WTC11 (cell line): ENCODE measurements at regions not wholly inside any gene's neighbourhood (a gene's known extent, or its start where the extent isn't known, plus 50 kb on each side); places are given as distances from the start of the nearest gene placed in this dataset.

Source experiments
- ATAC-seq: fragments of 200-7000 bp; cut with Tn5 transposase; 2 replicates; pipeline ENCODE4 v1.10.0; 2021; ENCODE audit warnings: mild to moderate bottlenecking, moderate library complexity
- CTCF ChIA-PET: fragments of 300-600 bp; sonication (Branson Sonifier 250); formaldehyde crosslinking; loops from one replicate; lab custom pipeline; 2021; ENCODE audit warnings: antibody characterized with exemption; lab: Charles Lee
- POLR2A ChIA-PET: fragments of 350-600 bp; sonication (Branson Sonifier 250); formaldehyde crosslinking; loops from one replicate; lab custom pipeline; 2021; ENCODE audit warnings: antibody characterized with exemption; lab: Charles Lee
- DNase-seq: peaks from one replicate; pipeline ENCODE4 v3.0.0; 2021; ENCODE audit warnings: low spot score
- H3K27ac Mint-ChIP-seq: 2 replicates; pipeline ENCODE4 v1.8.0; 2021; ENCODE audit warnings: mixed read lengths
- H3K27me3 Mint-ChIP-seq: 2 replicates; pipeline ENCODE4 v1.8.0; 2021; ENCODE audit warnings: low read depth, mild to moderate bottlenecking, moderate library complexity, mixed read lengths
- H3K36me3 Mint-ChIP-seq: 2 replicates; pipeline ENCODE4 v1.8.0; 2021; ENCODE audit warnings: mixed read lengths
- H3K4me1 Mint-ChIP-seq: 2 replicates; pipeline ENCODE4 v1.8.0; 2022; ENCODE audit warnings: mixed read lengths
- H3K4me3 Mint-ChIP-seq: 2 replicates; pipeline ENCODE4 v1.8.0; 2021; ENCODE audit warnings: mild to moderate bottlenecking, moderate library complexity, mixed read lengths
- H3K9me3 Mint-ChIP-seq: 2 replicates; pipeline ENCODE4 v1.8.0; 2021; ENCODE audit warnings: mixed read lengths
- ATF1 ChIP-seq: sonication (generic); formaldehyde crosslinking; IDR thresholded peaks from 2 replicates; pipeline ENCODE4 v1.8.1; 2023; ENCODE audit warnings: mild to moderate bottlenecking, moderate library complexity, missing genetic modification reagents
- ELF4 ChIP-seq: sonication (generic); formaldehyde crosslinking; IDR thresholded peaks from 2 replicates; pipeline ENCODE4 v1.8.1; 2022; ENCODE audit warnings: low read depth, mild to moderate bottlenecking, moderate library complexity, missing genetic modification reagents
- FOXK1 ChIP-seq: sonication (generic); formaldehyde crosslinking; IDR thresholded peaks from 2 replicates; pipeline ENCODE4 v1.8.0; 2022; ENCODE audit warnings: mild to moderate bottlenecking, moderate library complexity, missing genetic modification reagents
- GABPB1 ChIP-seq: sonication (generic); formaldehyde crosslinking; IDR thresholded peaks from 2 replicates; pipeline ENCODE4 v1.8.1; 2023; ENCODE audit warnings: mild to moderate bottlenecking, missing genetic modification reagents
- GTF2I ChIP-seq: fragments of 250-450 bp; sonication (Bioruptor Pico); conservative IDR thresholded peaks from 2 replicates; pipeline ENCODE4 v1.4.0; 2021; ENCODE audit warnings: mild to moderate bottlenecking
- IRF2 ChIP-seq: sonication (generic); formaldehyde crosslinking; IDR thresholded peaks from 2 replicates; pipeline ENCODE4 v1.8.0; 2022; ENCODE audit warnings: low read depth, missing genetic modification reagents, borderline replicate concordance
- JAZF1 ChIP-seq: fragments of 250-450 bp; sonication (Bioruptor Pico); IDR thresholded peaks from 2 replicates; pipeline ENCODE4 v1.9.0; 2021; ENCODE audit warnings: moderate library complexity, mild to moderate bottlenecking, inconsistent platforms
- JUN ChIP-seq: sonication (generic); formaldehyde crosslinking; IDR thresholded peaks from 2 replicates; pipeline ENCODE4 v1.8.0; 2023; ENCODE audit warnings: mild to moderate bottlenecking, missing genetic modification reagents
- KAT7 ChIP-seq: sonication (generic); formaldehyde crosslinking; IDR thresholded peaks from 2 replicates; pipeline ENCODE4 v1.8.1; 2023; ENCODE audit warnings: missing genetic modification reagents, mild to moderate bottlenecking, borderline replicate concordance
- NFYB ChIP-seq: sonication (generic); formaldehyde crosslinking; conservative IDR thresholded peaks from 2 replicates; pipeline ENCODE4 v1.8.0; 2022; ENCODE audit warnings: low read depth, missing genetic modification reagents
- PREB ChIP-seq: sonication (generic); formaldehyde crosslinking; IDR thresholded peaks from 2 replicates; pipeline ENCODE4 v1.8.1; 2022; ENCODE audit warnings: mild to moderate bottlenecking, missing genetic modification reagents, moderate library complexity, borderline replicate concordance
- SOX15 ChIP-seq: fragments of 250-450 bp; sonication (Bioruptor Pico); IDR thresholded peaks from 2 replicates; pipeline ENCODE4 v1.9.0; 2021; ENCODE audit warnings: mild to moderate bottlenecking
- ZNF281 ChIP-seq: sonication (generic); formaldehyde crosslinking; IDR thresholded peaks from 2 replicates; pipeline ENCODE4 v1.8.0; 2023; ENCODE audit warnings: mild to moderate bottlenecking, missing genetic modification reagents
- ZNF423 ChIP-seq: fragments of 250-450 bp; sonication (Bioruptor Pico); IDR thresholded peaks from 2 replicates; pipeline ENCODE4 v2.1.2; 2022; ENCODE audit warnings: mild to moderate bottlenecking, moderate library complexity
- TF ChIP-seq, protein P1 (sequence below): sonication (generic); formaldehyde crosslinking; IDR thresholded peaks from 2 replicates; pipeline ENCODE4 v1.8.1; 2023; ENCODE audit warnings: mild to moderate bottlenecking, missing genetic modification reagents, borderline replicate concordance
- TF ChIP-seq, protein P2 (sequence below): sonication (generic); formaldehyde crosslinking; IDR thresholded peaks from 2 replicates; pipeline ENCODE4 v1.8.0; 2022; ENCODE audit warnings: mild to moderate bottlenecking, missing genetic modification reagents
- TF ChIP-seq, protein P3 (sequence below): sonication (generic); formaldehyde crosslinking; IDR thresholded peaks from 2 replicates; pipeline ENCODE4 v1.8.0; 2022; ENCODE audit warnings: missing genetic modification reagents
- TF ChIP-seq, protein P4 (sequence below): sonication (generic); formaldehyde crosslinking; IDR thresholded peaks from 2 replicates; pipeline ENCODE4 v1.8.0; 2022; ENCODE audit warnings: mild to moderate bottlenecking, missing genetic modification reagents

- TF ChIP-seq PREB (CRISPR knock-in tag): no peak
- TF ChIP-seq NFYB (CRISPR knock-in tag): no peak
- TF ChIP-seq GABPB1 (CRISPR knock-in tag): no peak
- TF ChIP-seq, protein P1, sequence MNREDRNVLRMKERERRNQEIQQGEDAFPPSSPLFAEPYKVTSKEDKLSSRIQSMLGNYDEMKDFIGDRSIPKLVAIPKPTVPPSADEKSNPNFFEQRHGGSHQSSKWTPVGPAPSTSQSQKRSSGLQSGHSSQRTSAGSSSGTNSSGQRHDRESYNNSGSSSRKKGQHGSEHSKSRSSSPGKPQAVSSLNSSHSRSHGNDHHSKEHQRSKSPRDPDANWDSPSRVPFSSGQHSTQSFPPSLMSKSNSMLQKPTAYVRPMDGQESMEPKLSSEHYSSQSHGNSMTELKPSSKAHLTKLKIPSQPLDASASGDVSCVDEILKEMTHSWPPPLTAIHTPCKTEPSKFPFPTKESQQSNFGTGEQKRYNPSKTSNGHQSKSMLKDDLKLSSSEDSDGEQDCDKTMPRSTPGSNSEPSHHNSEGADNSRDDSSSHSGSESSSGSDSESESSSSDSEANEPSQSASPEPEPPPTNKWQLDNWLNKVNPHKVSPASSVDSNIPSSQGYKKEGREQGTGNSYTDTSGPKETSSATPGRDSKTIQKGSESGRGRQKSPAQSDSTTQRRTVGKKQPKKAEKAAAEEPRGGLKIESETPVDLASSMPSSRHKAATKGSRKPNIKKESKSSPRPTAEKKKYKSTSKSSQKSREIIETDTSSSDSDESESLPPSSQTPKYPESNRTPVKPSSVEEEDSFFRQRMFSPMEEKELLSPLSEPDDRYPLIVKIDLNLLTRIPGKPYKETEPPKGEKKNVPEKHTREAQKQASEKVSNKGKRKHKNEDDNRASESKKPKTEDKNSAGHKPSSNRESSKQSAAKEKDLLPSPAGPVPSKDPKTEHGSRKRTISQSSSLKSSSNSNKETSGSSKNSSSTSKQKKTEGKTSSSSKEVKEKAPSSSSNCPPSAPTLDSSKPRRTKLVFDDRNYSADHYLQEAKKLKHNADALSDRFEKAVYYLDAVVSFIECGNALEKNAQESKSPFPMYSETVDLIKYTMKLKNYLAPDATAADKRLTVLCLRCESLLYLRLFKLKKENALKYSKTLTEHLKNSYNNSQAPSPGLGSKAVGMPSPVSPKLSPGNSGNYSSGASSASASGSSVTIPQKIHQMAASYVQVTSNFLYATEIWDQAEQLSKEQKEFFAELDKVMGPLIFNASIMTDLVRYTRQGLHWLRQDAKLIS (CRISPR knock-in tag): no peak
- TF ChIP-seq, protein P2, sequence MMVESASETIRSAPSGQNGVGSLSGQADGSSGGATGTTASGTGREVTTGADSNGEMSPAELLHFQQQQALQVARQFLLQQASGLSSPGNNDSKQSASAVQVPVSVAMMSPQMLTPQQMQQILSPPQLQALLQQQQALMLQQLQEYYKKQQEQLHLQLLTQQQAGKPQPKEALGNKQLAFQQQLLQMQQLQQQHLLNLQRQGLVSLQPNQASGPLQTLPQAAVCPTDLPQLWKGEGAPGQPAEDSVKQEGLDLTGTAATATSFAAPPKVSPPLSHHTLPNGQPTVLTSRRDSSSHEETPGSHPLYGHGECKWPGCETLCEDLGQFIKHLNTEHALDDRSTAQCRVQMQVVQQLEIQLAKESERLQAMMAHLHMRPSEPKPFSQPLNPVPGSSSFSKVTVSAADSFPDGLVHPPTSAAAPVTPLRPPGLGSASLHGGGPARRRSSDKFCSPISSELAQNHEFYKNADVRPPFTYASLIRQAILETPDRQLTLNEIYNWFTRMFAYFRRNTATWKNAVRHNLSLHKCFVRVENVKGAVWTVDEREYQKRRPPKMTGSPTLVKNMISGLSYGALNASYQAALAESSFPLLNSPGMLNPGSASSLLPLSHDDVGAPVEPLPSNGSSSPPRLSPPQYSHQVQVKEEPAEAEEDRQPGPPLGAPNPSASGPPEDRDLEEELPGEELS (CRISPR knock-in tag): no peak
Measured at GRCh38 chr7:145053781-145054180, 217.9 kb upstream of the TPK1 start (continued).

- DNase-seq: no peak
- no peaks in the 10 kb centered on the region for H3K36me3 Mint-ChIP-seq
- POLR2A ChIA-PET: no interaction called here
- H3K4me1 Mint-ChIP-seq: peaks cover 9% of the 10 kb centered on the region
- no peak for ATAC-seq
- H3K27me3 Mint-ChIP-seq: no peaks in the 10 kb centered on the region
- CTCF ChIA-PET: no interaction called here
- H3K4me3 Mint-ChIP-seq: no peak overlapping the region
- TF ChIP-seq GABPB1 (CRISPR knock-in tag): no peak
- no peak for TF ChIP-seq SOX15 (CRISPR knock-in tag)
- TF ChIP-seq, protein P3, sequence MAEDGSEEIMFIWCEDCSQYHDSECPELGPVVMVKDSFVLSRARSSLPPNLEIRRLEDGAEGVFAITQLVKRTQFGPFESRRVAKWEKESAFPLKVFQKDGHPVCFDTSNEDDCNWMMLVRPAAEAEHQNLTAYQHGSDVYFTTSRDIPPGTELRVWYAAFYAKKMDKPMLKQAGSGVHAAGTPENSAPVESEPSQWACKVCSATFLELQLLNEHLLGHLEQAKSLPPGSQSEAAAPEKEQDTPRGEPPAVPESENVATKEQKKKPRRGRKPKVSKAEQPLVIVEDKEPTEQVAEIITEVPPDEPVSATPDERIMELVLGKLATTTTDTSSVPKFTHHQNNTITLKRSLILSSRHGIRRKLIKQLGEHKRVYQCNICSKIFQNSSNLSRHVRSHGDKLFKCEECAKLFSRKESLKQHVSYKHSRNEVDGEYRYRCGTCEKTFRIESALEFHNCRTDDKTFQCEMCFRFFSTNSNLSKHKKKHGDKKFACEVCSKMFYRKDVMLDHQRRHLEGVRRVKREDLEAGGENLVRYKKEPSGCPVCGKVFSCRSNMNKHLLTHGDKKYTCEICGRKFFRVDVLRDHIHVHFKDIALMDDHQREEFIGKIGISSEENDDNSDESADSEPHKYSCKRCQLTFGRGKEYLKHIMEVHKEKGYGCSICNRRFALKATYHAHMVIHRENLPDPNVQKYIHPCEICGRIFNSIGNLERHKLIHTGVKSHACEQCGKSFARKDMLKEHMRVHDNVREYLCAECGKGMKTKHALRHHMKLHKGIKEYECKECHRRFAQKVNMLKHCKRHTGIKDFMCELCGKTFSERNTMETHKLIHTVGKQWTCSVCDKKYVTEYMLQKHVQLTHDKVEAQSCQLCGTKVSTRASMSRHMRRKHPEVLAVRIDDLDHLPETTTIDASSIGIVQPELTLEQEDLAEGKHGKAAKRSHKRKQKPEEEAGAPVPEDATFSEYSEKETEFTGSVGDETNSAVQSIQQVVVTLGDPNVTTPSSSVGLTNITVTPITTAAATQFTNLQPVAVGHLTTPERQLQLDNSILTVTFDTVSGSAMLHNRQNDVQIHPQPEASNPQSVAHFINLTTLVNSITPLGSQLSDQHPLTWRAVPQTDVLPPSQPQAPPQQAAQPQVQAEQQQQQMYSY (CRISPR knock-in tag): no peak
- TF ChIP-seq FOXK1: no peak
- no peak for TF ChIP-seq ATF1
- no peak for TF ChIP-seq ELF4 (CRISPR knock-in tag)
- TF ChIP-seq GTF2I (CRISPR knock-in tag): no peak
- TF ChIP-seq JAZF1 (CRISPR knock-in tag): no peak
- TF ChIP-seq JUN (CRISPR knock-in tag): no peak
- TF ChIP-seq, protein P4, sequence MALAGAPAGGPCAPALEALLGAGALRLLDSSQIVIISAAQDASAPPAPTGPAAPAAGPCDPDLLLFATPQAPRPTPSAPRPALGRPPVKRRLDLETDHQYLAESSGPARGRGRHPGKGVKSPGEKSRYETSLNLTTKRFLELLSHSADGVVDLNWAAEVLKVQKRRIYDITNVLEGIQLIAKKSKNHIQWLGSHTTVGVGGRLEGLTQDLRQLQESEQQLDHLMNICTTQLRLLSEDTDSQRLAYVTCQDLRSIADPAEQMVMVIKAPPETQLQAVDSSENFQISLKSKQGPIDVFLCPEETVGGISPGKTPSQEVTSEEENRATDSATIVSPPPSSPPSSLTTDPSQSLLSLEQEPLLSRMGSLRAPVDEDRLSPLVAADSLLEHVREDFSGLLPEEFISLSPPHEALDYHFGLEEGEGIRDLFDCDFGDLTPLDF (CRISPR knock-in tag): no peak
- no peak for TF ChIP-seq KAT7 (CRISPR knock-in tag)
- no peak for TF ChIP-seq IRF2 (CRISPR knock-in tag)
- TF ChIP-seq ZNF423 (CRISPR knock-in tag): no peak
- no peak for TF ChIP-seq ZNF281 (CRISPR knock-in tag)
- H3K27ac Mint-ChIP-seq: no peak overlapping the region
- H3K9me3 Mint-ChIP-seq: peaks cover 6% of the 10 kb centered on the region
Measured at GRCh38 chr7:145050415-145050814, 214.6 kb upstream of the TPK1 start.
